SK-N-SH (cell line): ENCODE measurements at regions not wholly inside any gene's neighbourhood (a gene's known extent, or its start where the extent isn't known, plus 50 kb on each side); places are given as distances from the start of the nearest gene placed in this dataset.

Source experiments
- CTCF ChIA-PET: fragments of 300-600, 350-600 bp; formaldehyde crosslinking; extraction: SDS; loops from one replicate; lab custom pipeline; 2021; lab: Yijun Ruan, JAX
- POLR2A ChIA-PET: fragments of 350-600 bp; sonication (Branson Sonifier 250); formaldehyde crosslinking; extraction: SDS; loops from one replicate; lab custom pipeline; 2020; ENCODE audit warnings: antibody characterized with exemption, inconsistent platforms; lab: Yijun Ruan, JAX
- DNase-seq: peaks from one replicate; pipeline ENCODE4 v3.0.0; 2012
- H2AFZ ChIP-seq: fragments of 200-600 bp; sonication (generic); 2 replicates; pipeline ENCODE4 v1.8.1; 2016; ENCODE audit warnings: antibody characterized with exemption, mild to moderate bottlenecking, low read depth
- H3F3A ChIP-seq: fragments of 200-600 bp; sonication (generic); replicated peaks from 2 replicates; pipeline ENCODE3; 2016; ENCODE audit warnings: antibody characterized with exemption, mild to moderate bottlenecking; ENCODE audit not compliant: insufficient read depth
- H3K27ac ChIP-seq, 2 experiments: fragments of 200-500 bp in 1 of 2; fragments of 200-600 bp in 1 of 2; sonication (Bioruptor generic) in 1 of 2; sonication (generic), shearing (Covaris generic) in 1 of 2; 2 replicates each; pipeline versions ENCODE4 v1.5.1 to v1.6.1; 2014 to 2016; ENCODE audit warnings: low read depth in 2 of 2, inconsistent platforms in 1 of 2, low read length in 1 of 2, mild to moderate bottlenecking in 1 of 2, mixed read lengths in 1 of 2
- H3K27me3 ChIP-seq: fragments of 200-600 bp; sonication (generic), shearing (Covaris generic); 2 replicates; pipeline ENCODE4 v1.6.1; 2016; ENCODE audit warnings: mixed run types; ENCODE audit not compliant: insufficient read depth
- H3K36me3 ChIP-seq, 2 experiments: fragments of 200-500 bp in 1 of 2; fragments of 200-600 bp in 1 of 2; sonication (Bioruptor generic) in 1 of 2; sonication (generic) in 1 of 2; replicated peaks in 1 of 2; 2 replicates each; pipeline versions ENCODE3 to v1.5.1; 2014 to 2016; ENCODE audit warnings: low read length in 1 of 2, mild to moderate bottlenecking in 1 of 2; ENCODE audit not compliant: insufficient read depth in 2 of 2, control insufficient read depth in 1 of 2
- H3K4me1 ChIP-seq, 2 experiments: fragments of 200-500 bp in 1 of 2; fragments of 200-600 bp in 1 of 2; sonication (Bioruptor generic) in 1 of 2; sonication (generic), shearing (Covaris generic) in 1 of 2; 2 replicates each; pipeline versions ENCODE4 v1.5.1 to v1.6.1; 2014 to 2016; ENCODE audit warnings: low read depth in 1 of 2, low read length in 1 of 2, mixed run types in 1 of 2; ENCODE audit not compliant: insufficient read depth in 2 of 2, control insufficient read depth in 1 of 2
- H3K4me2 ChIP-seq: fragments of 200-600 bp; sonication (generic), shearing (Covaris generic); 2 replicates; pipeline ENCODE4 v1.6.1; 2017; ENCODE audit warnings: mixed run types
- H3K4me3 ChIP-seq, 2 experiments: fragments of 200-500 bp in 1 of 2; fragments of 200-600 bp in 1 of 2; sonication (Bioruptor generic) in 1 of 2; sonication (generic), shearing (Covaris generic) in 1 of 2; 2 replicates each; pipeline versions ENCODE4 v1.5.1 to v1.8.1; 2014 to 2016; ENCODE audit warnings: low read depth in 2 of 2, inconsistent platforms in 1 of 2, low read length in 1 of 2, mild to moderate bottlenecking in 1 of 2, mixed read lengths in 1 of 2, moderate library complexity in 1 of 2
- H3K79me2 ChIP-seq: fragments of 200-600 bp; sonication (generic); 2 replicates; pipeline ENCODE4 v1.8.1; 2017; ENCODE audit warnings: mild to moderate bottlenecking; ENCODE audit not compliant: insufficient read depth
- H3K9ac ChIP-seq: fragments of 200-600 bp; sonication (generic); 2 replicates; pipeline ENCODE4 v1.6.1; 2017; ENCODE audit warnings: mixed run types
- H3K9me2 ChIP-seq: fragments of 200-600 bp; sonication (generic); 2 replicates; pipeline ENCODE4 v1.6.1; 2017; ENCODE audit warnings: mixed run types
- H3K9me3 ChIP-seq: fragments of 200-600 bp; sonication (generic); 2 replicates; pipeline ENCODE4 v1.6.1; 2017; ENCODE audit warnings: mixed run types, mild to moderate bottlenecking, moderate library complexity
- H4K20me1 ChIP-seq: fragments of 200-600 bp; sonication (generic); 2 replicates; pipeline ENCODE4 v1.6.1; 2017; ENCODE audit warnings: mild to moderate bottlenecking, mixed run types; ENCODE audit not compliant: insufficient read depth
- CHD2 ChIP-seq: fragments of 150-350 bp; IDR thresholded peaks from 2 replicates; pipeline ENCODE4 v1.6.1; 2018; ENCODE audit warnings: low read length; ENCODE audit not compliant: partially characterized antibody
- ELF1 ChIP-seq: IDR thresholded peaks from 2 replicates; pipeline ENCODE4 v1.4.0; 2012
- FOSL2 ChIP-seq: IDR thresholded peaks from 2 replicates; pipeline ENCODE4 v1.4.0; 2012; ENCODE audit warnings: low read depth, mild to moderate bottlenecking, moderate library complexity, borderline replicate concordance
- FOXJ3 ChIP-seq: sonication (generic); formaldehyde crosslinking; IDR thresholded peaks from 2 replicates; pipeline ENCODE4 v1.5.1; 2020; ENCODE audit warnings: mild to moderate bottlenecking, missing genetic modification reagents
- GABPA ChIP-seq: IDR thresholded peaks from 2 replicates; pipeline ENCODE4 v1.4.0; 2012; ENCODE audit warnings: low read depth, mild to moderate bottlenecking
- JUND ChIP-seq: IDR thresholded peaks from 2 replicates; pipeline ENCODE4 v1.4.0; 2012
- SIN3A ChIP-seq: IDR thresholded peaks from 2 replicates; pipeline ENCODE4 v1.6.1; 2012; ENCODE audit warnings: low read depth, mild to moderate bottlenecking, low read length, moderate library complexity, borderline replicate concordance
- TAF1 ChIP-seq: IDR thresholded peaks from 2 replicates; pipeline ENCODE4 v1.6.1; 2012; ENCODE audit warnings: low read depth, mild to moderate bottlenecking, low read length, moderate library complexity, borderline replicate concordance
- TCF12 ChIP-seq: IDR thresholded peaks from 2 replicates; pipeline ENCODE4 v1.4.0; 2012
- TEAD4 ChIP-seq: IDR thresholded peaks from 2 replicates; pipeline ENCODE4 v1.4.0; 2012; ENCODE audit warnings: mild to moderate bottlenecking, borderline replicate concordance; ENCODE audit not compliant: insufficient read depth
- YY1 ChIP-seq: IDR thresholded peaks from 2 replicates; pipeline ENCODE4 v1.4.0; 2012; ENCODE audit warnings: low read depth, mild to moderate bottlenecking
- WGBS: methylation state at CpG from one replicate; pipeline ENCODE4 v1.1.6; 2017; ENCODE audit warnings: low lambda C conversion rate; 5-methylcytosine and 5-hydroxymethylcytosine counted together
- TF ChIP-seq, protein P1 (sequence below): IDR thresholded peaks from 2 replicates; pipeline ENCODE4 v1.4.0; 2012; ENCODE audit warnings: low read depth, borderline replicate concordance
- TF ChIP-seq, protein P2 (sequence below): IDR thresholded peaks from 2 replicates; pipeline ENCODE4 v1.4.0; 2012; ENCODE audit warnings: low read depth
- TF ChIP-seq, protein P3 (sequence below): fragments of 200-600 bp; sonication (generic); IDR thresholded peaks from 2 replicates; pipeline ENCODE4 v1.6.1; 2017; ENCODE audit warnings: antibody characterized with exemption, mild to moderate bottlenecking, moderate library complexity
- TF ChIP-seq, protein P4 (sequence below): IDR thresholded peaks from 2 replicates; pipeline ENCODE4 v1.4.0; 2012; ENCODE audit warnings: low read depth, borderline replicate concordance
- TF ChIP-seq, protein P5 (sequence below): IDR thresholded peaks from 2 replicates; pipeline ENCODE4 v1.6.1; 2012; ENCODE audit warnings: mild to moderate bottlenecking, low read depth, low read length, moderate library complexity
- TF ChIP-seq, protein P6 (sequence below): IDR thresholded peaks from 2 replicates; pipeline ENCODE4; 2012

DNA sequence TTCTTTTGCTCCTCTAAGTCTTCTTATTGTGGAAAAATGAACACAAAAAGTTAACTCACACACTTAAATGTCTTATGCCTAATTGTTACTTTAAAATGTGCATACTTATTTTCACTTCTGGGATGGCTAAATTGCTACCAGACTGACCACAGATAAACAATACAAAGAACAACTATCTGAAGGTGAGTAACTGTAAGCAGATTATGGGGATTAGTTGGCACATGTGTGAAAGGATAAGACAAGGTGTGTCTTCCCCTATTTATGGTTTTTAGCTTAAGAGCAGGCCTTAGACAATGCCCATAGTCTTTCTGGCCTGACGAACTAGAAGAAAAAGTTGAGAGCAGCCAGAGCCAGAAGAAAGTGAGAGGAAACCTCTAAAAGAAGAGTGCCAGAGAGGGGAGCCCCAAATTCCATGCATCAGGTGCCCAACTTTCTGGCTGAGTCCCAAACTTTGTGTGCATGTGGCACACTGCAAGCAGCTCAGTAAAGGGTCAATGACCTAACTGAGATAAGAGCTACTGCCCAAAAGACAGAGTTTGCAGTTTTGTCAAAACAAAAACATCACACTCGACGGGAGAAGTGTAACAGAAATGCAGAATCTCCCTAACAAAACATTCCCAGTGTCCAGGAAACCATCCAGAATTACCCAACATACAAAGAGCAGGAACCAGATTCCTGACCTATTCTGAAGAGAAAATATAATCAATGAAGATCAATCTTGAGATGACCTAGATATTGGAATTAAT, 375.4 kb downstream of the KCNRG start:
- WGBS: 81% methylated on average over 3 of the region's 3 CpGs

More for the DNA sequence above, 375.4 kb downstream of the KCNRG start:
- no peak for DNase-seq
- Histone ChIP-seq H3K36me3 (no peaks in the 10 kb centered on the region), H3K9me3 (no peaks in the 10 kb centered on the region), H3K79me2 (no peaks in the 10 kb centered on the region), H3K4me3 (no peak overlapping the region), H3K27ac (no peak overlapping the region), H3K9me2 (no peaks in the 10 kb centered on the region), H3F3A (no peaks in the 10 kb centered on the region), H3K27me3 (no peaks in the 10 kb centered on the region), H3K4me2 (no peak overlapping the region), H3K4me1 (peaks cover 0 to 2% of the 10 kb centered on the region in 2 experiments; a peak in 2 of 4 replicates), H4K20me1 (no peaks in the 10 kb centered on the region), H3K9ac (no peak overlapping the region), H2AFZ (no peak overlapping the region)
- TF ChIP-seq TEAD4 (no peak), JUND (no peak), TCF12 (no peak), FOSL2 (no peak), SIN3A (no peak), FOXJ3 (CRISPR knock-in tag) (no peak), YY1 (no peak), CHD2 (no peak), GABPA (no peak), ELF1 (no peak), TAF1 (no peak)
- TF ChIP-seq, protein P1, sequence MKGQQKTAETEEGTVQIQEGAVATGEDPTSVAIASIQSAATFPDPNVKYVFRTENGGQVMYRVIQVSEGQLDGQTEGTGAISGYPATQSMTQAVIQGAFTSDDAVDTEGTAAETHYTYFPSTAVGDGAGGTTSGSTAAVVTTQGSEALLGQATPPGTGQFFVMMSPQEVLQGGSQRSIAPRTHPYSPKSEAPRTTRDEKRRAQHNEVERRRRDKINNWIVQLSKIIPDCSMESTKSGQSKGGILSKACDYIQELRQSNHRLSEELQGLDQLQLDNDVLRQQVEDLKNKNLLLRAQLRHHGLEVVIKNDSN: no peak
- TF ChIP-seq, protein P2, sequence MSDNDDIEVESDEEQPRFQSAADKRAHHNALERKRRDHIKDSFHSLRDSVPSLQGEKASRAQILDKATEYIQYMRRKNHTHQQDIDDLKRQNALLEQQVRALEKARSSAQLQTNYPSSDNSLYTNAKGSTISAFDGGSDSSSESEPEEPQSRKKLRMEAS: no peak
- TF ChIP-seq, protein P3, sequence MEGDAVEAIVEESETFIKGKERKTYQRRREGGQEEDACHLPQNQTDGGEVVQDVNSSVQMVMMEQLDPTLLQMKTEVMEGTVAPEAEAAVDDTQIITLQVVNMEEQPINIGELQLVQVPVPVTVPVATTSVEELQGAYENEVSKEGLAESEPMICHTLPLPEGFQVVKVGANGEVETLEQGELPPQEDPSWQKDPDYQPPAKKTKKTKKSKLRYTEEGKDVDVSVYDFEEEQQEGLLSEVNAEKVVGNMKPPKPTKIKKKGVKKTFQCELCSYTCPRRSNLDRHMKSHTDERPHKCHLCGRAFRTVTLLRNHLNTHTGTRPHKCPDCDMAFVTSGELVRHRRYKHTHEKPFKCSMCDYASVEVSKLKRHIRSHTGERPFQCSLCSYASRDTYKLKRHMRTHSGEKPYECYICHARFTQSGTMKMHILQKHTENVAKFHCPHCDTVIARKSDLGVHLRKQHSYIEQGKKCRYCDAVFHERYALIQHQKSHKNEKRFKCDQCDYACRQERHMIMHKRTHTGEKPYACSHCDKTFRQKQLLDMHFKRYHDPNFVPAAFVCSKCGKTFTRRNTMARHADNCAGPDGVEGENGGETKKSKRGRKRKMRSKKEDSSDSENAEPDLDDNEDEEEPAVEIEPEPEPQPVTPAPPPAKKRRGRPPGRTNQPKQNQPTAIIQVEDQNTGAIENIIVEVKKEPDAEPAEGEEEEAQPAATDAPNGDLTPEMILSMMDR: no peak
- TF ChIP-seq, protein P4, sequence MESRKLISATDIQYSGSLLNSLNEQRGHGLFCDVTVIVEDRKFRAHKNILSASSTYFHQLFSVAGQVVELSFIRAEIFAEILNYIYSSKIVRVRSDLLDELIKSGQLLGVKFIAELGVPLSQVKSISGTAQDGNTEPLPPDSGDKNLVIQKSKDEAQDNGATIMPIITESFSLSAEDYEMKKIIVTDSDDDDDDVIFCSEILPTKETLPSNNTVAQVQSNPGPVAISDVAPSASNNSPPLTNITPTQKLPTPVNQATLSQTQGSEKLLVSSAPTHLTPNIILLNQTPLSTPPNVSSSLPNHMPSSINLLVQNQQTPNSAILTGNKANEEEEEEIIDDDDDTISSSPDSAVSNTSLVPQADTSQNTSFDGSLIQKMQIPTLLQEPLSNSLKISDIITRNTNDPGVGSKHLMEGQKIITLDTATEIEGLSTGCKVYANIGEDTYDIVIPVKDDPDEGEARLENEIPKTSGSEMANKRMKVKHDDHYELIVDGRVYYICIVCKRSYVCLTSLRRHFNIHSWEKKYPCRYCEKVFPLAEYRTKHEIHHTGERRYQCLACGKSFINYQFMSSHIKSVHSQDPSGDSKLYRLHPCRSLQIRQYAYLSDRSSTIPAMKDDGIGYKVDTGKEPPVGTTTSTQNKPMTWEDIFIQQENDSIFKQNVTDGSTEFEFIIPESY: no peak
- TF ChIP-seq, protein P5, sequence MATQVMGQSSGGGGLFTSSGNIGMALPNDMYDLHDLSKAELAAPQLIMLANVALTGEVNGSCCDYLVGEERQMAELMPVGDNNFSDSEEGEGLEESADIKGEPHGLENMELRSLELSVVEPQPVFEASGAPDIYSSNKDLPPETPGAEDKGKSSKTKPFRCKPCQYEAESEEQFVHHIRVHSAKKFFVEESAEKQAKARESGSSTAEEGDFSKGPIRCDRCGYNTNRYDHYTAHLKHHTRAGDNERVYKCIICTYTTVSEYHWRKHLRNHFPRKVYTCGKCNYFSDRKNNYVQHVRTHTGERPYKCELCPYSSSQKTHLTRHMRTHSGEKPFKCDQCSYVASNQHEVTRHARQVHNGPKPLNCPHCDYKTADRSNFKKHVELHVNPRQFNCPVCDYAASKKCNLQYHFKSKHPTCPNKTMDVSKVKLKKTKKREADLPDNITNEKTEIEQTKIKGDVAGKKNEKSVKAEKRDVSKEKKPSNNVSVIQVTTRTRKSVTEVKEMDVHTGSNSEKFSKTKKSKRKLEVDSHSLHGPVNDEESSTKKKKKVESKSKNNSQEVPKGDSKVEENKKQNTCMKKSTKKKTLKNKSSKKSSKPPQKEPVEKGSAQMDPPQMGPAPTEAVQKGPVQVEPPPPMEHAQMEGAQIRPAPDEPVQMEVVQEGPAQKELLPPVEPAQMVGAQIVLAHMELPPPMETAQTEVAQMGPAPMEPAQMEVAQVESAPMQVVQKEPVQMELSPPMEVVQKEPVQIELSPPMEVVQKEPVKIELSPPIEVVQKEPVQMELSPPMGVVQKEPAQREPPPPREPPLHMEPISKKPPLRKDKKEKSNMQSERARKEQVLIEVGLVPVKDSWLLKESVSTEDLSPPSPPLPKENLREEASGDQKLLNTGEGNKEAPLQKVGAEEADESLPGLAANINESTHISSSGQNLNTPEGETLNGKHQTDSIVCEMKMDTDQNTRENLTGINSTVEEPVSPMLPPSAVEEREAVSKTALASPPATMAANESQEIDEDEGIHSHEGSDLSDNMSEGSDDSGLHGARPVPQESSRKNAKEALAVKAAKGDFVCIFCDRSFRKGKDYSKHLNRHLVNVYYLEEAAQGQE: no peak
- TF ChIP-seq, protein P6, sequence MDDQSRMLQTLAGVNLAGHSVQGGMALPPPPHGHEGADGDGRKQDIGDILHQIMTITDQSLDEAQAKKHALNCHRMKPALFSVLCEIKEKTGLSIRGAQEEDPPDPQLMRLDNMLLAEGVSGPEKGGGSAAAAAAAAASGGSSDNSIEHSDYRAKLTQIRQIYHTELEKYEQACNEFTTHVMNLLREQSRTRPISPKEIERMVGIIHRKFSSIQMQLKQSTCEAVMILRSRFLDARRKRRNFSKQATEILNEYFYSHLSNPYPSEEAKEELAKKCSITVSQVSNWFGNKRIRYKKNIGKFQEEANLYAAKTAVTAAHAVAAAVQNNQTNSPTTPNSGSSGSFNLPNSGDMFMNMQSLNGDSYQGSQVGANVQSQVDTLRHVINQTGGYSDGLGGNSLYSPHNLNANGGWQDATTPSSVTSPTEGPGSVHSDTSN: no peak
- CTCF ChIA-PET: interaction anchor here (1.0 to 1.4 kb wide), 2 partner anchors 8 to 13 kb away, joined by 3 to 5 read pairs; no protein-coding TSS in a partner anchor
- POLR2A ChIA-PET: no interaction called here
